ENCODE measurements at regions not wholly inside any gene's neighbourhood (a gene's known extent, or its start where the extent isn't known, plus 50 kb on each side); places are given as distances from the start of the nearest gene placed in this dataset.
"Not testable (repeated sequence)": the region's sequence is repeated elsewhere in the genome, so short reads cannot be mapped to it uniquely, and the experiment has no call there.

DNA sequence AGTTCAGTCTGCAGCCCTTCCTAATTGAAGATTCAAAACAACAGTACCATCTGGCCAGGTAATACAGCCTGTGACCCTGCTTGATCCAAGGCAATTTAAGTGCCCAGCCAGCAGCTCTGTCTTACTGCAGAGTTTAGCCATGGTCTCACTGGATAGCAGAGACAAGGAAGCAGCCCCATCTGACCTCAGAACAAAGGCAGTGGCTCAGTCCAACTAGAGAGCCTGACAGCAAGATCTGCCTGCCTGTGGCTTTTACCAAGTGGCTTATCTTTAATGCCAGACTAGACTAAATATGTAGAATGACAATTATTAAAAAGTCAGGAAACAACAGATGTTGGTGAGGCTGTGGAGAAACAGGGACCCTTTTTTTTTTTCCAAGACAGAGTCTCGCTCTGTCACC, 293.4 kb downstream of the DTHD1 start:
- DNase-seq (ENCODE audit: low read depth, low spot score) = no peak
- no peak overlapping the region for H3K27ac ChIP-seq

DNA sequence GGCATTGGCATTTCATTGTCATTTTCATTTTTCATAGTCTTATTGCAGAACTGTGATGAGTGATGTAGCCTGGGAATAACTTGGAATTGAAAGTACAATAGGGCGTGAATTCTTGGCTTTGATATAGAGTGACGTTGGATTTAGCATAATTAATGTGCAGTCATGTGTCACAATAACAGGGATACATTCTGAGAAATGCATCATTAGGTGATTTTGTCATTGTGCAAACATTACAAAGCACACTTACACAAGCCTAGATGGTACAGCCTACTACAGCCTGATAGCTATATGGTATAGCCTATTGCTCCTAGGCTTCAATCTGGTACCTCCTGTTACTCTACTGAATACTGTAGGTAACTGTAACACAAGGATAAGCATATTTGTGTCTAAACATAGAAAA, 300.8 kb downstream of the DTHD1 start:
- DNase-seq (ENCODE audit: low read depth, low spot score) = no peak
- no peak overlapping the region for H3K27ac ChIP-seq

DNA sequence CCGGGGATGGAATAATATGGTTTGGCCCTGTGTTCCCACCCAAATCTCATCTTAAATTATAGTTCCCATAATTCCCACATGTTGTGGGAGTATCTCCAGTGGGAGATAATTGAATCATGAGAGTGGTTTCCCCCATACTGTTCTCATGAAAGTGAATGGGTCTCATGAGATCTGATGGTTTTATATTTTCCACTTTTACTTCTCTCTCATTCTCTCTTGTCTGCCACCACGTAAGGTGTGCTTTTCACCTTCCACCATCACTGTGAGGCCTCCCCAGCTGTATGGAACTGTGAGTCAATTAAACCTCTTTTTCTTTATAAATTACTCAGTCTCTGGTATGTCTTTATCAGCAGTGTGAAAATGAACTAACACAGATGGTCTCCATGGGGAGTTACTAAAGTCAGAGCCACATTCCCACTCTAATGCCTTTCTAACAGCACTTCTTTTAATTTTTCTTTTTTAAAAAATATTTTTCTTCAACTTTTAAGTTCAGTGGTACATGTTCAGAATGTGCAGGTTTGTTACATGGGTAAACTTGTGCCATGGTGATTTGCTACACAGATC, 306.6 kb downstream of the DTHD1 start:
- DNase-seq (ENCODE audit: low read depth, low spot score) = no peak

GRCh38 chr4:36590343-36590742, 308.9 kb downstream of the DTHD1 start:
- no peak overlapping the region for H3K27ac ChIP-seq
- DNase-seq (ENCODE audit: low read depth, low spot score) = no peak

More for the DNA sequence above, 306.6 kb downstream of the DTHD1 start:
- no peak overlapping the region for H3K27ac ChIP-seq

DNA sequence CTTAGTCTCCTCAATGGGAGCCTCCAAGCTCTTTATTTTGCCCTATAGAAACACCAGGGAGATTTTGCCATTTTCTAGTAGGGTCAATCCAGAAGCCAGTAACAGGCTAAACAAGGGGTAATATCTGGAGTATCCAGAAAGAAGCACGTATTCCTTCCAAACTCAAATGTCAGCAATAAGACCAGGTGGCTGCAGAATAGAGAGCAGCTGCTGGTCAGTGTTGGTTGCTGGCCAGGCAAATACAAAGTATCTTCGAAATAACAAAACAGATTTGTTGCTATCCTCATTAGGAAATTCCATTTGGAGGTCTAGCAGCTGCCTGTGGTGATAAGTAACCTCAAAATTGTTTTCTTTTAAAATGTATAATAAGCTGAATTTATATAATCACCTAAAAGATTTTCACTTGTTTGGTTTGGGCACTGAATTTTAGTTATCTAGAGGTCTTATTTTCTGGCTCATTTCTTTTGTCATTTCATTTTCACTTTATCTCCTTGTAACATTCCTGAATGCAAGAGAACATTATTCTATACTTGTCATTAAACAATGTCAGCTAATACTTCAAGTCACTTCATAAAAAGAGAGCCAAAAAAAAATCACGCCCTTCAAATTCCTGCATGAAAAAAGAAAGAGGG, 320.6 kb downstream of the DTHD1 start:
- no peak for DNase-seq (ENCODE audit: low read depth, low spot score)

GRCh38 chr4:36609661-36610060, 328.2 kb downstream of the DTHD1 start:
- no peak overlapping the region for H3K27ac ChIP-seq
- no peak for DNase-seq (ENCODE audit: low read depth, low spot score)

More for the DNA sequence above, 320.6 kb downstream of the DTHD1 start:
- H3K27ac ChIP-seq = no peak overlapping the region

DNA sequence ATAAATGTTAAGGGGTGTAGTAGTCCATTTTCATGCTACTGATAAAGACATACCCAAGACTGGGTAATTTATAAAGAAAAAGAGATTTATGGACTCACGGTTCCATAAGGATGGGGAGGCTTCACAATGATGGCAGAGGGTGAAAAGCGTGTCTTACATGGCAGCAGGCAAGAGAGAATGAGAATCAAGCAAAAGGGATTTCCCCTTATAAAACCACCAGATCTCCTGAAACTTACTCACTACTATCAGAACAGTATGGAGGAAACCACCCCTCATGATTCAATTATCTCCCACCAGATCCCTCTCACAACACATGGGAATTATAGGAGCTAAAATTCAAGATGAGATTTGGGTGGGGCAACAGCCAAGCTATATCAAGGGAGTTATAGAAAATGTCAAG, 329.2 kb downstream of the DTHD1 start:
- H3K27ac ChIP-seq = no peak overlapping the region
- no peak for DNase-seq (ENCODE audit: low read depth, low spot score)

- H3K27ac ChIP-seq = peak overlapping the region; percentile 21
- DNase-seq (ENCODE audit: low read depth, low spot score) = not testable (repeated sequence)
Measured at GRCh38 chr4:36613142-36613541, 331.7 kb downstream of the DTHD1 start.

GRCh38 chr4:36614011-36614410, 332.6 kb downstream of the DTHD1 start:
- no peak for DNase-seq (ENCODE audit: low read depth, low spot score)
- H3K27ac ChIP-seq = peak overlapping the region; percentile 21

- DNase-seq (ENCODE audit: low read depth, low spot score) = no peak
- no peak overlapping the region for H3K27ac ChIP-seq
Measured at GRCh38 chr4:36618102-36618501, 336.7 kb downstream of the DTHD1 start.

DNA sequence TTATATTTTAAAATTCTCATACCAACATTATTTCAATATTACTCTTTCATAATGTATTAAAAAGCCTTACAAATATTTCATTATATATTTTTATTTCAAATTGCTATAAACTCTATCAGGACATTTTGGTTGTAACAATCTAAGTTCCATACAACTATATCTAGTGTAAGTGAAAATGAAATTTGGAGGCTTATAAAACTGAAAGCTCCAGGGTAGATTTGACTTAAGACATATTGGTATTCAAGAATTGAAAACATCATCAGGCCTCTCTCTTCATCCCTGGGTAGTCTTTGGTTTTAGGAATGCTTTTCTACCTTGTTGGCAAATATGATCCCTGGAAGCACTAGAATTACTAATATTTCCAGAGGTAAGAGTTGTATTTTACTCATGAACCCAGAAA, 342.6 kb downstream of the DTHD1 start:
- H3K27ac ChIP-seq = no peak overlapping the region
- DNase-seq (ENCODE audit: low read depth, low spot score) = no peak

- DNase-seq (ENCODE audit: low read depth, low spot score) = no peak
- no peak overlapping the region for H3K27ac ChIP-seq
Measured at GRCh38 chr4:36638273-36638811, 356.9 kb downstream of the DTHD1 start.

GRCh38 chr4:36640876-36641275, 359.5 kb downstream of the DTHD1 start:
- no peak for DNase-seq (ENCODE audit: low read depth, low spot score)
- H3K27ac ChIP-seq = no peak overlapping the region

GRCh38 chr4:36651253-36651652, 369.8 kb downstream of the DTHD1 start:
- peak; percentile 12 for DNase-seq (ENCODE audit: low read depth, low spot score)
- H3K27ac ChIP-seq = no peak overlapping the region

- no peak for DNase-seq (ENCODE audit: low read depth, low spot score)
- H3K27ac ChIP-seq = no peak overlapping the region
Measured at GRCh38 chr4:36652857-36653256, 371.4 kb downstream of the DTHD1 start.

- no peak for DNase-seq (ENCODE audit: low read depth, low spot score)
- H3K27ac ChIP-seq = no peak overlapping the region
Measured at GRCh38 chr4:36665985-36666527, 384.6 kb downstream of the DTHD1 start.

DNA sequence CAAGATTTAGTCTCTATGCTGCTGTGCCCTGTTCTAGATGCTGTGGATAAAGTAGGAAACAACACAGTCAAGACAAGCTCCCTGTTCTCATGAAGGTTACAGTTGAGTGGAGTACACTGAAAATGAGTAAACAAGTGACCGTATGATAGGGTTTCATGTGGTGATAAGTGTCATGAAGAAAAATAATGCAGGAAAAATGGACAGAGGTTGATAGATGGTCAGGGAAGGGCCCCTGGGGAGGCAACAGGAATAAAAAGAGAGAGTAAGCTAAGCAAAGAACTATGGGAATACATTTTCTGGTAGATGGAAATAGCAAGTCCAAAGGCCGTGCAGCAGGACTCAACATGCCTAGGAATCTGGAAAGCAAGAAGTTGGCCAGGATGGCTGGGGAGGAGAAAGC, 394.0 kb downstream of the DTHD1 start:
- DNase-seq (ENCODE audit: low read depth, low spot score) = no peak
- no peak overlapping the region for H3K27ac ChIP-seq

- H3K27ac ChIP-seq = no peak overlapping the region
- no peak for DNase-seq (ENCODE audit: low read depth, low spot score)
Measured at GRCh38 chr4:36676139-36677050, 395.0 kb downstream of the DTHD1 start.

DNA sequence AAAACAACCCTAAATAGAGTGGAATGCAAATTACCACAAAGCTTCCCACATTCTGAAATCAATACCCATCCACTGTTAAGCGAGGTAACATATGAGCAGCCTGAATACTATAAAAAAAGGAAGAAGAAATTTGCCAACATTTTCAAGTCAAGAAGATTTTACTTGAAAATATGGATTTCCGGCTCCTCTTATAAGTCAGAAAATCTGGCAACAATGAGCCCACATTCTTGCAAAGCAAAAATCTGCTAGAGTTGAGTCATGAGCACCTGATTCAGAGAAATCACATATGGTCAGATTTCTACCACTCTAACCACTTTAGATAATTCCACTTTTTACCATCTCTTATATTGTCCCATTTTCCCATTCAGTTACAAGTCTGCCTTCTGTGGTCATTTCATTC, 395.7 kb downstream of the DTHD1 start:
- no peak for DNase-seq (ENCODE audit: low read depth, low spot score)
- H3K27ac ChIP-seq = no peak overlapping the region

- no peak for DNase-seq (ENCODE audit: low read depth, low spot score)
- H3K27ac ChIP-seq = no peak overlapping the region
Measured at GRCh38 chr4:36677874-36678273, 396.5 kb downstream of the DTHD1 start.

GRCh38 chr4:36687681-36688080, 406.3 kb downstream of the DTHD1 start:
- DNase-seq (ENCODE audit: low read depth, low spot score) = no peak
- no peak overlapping the region for H3K27ac ChIP-seq

Data from epithelial cell of prostate (primary cell).